Stimulated activated CD4-positive, alpha-beta T cell treated with anti-CD3 and anti-CD28 coated beads, Interleukin-2, amount 100 ng/mL, for 24 hours (primary cell): ENCODE measurements at regions not wholly inside any gene's neighbourhood (a gene's known extent, or its start where the extent isn't known, plus 50 kb on each side); places are given as distances from the start of the nearest gene placed in this dataset.
"Not testable (repeated sequence)": the region's sequence is repeated elsewhere in the genome, so short reads cannot be mapped to it uniquely, and the experiment has no call there.

Experiments used
- DNase-seq, 2 donors: peaks; one replicate each; pipeline ENCODE4 v3.0.0-alpha.2; 2020

DNA sequence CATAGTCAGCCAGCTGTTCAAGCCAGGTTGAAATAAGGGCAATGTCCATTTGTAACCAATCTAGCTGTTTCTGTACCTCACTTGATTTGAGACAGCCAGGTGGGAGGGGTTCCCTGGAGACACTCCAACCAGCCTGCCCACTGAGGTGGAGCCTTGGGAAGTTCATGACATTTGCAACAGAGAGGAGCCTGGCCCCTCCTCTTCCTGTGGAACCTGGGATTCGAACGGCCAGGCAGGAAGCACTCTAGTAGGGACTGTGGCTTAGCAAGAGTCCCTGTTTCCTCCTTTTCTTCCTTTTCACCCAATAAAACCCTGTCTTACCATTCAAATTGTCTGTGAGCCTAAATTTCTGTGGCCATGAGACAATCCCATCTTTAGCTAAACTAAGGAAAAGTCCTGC, 312.3 kb upstream of the NMUR2 start:
- no peak for DNase-seq

DNA sequence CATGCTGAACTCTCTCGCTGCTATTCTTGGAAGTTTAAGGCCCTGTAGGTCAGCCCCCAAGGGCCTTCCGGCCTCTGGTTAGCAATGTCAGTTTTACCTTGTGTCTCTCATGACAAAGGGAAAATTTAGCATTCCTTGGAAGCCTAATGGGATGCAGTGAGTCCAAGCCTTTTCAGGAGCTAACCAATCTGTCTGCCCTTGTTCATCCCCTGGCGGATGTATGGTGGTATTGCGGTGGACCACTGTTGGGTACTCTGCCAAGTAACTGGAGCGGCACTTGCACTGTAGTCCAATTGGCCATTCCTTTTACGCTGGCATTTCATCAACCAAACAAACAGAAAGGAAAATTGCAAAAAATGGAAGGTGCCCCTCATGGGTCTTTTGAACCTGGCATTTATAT, 318.4 kb upstream of the NMUR2 start:
- no peak for DNase-seq

DNA sequence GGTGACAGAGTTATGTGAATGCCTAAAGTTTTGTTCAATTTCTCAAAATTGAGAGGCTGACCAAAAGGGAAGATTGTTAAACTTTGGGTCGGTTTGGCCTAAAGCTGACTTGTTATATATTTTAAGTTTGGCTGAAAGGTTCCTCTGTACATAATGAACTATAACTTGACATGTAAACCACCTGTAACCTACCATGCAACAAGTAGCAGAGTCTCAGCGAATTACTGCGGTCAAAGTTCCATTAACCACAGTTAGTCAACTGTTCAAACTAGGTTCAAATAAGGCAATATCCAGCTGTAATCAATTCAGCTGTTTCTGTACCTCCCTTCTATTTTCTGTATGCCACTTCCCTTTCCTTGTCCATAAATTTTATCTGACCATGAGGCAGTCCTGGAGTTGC, 325.1 kb upstream of the NMUR2 start:
- no peak for DNase-seq

DNA sequence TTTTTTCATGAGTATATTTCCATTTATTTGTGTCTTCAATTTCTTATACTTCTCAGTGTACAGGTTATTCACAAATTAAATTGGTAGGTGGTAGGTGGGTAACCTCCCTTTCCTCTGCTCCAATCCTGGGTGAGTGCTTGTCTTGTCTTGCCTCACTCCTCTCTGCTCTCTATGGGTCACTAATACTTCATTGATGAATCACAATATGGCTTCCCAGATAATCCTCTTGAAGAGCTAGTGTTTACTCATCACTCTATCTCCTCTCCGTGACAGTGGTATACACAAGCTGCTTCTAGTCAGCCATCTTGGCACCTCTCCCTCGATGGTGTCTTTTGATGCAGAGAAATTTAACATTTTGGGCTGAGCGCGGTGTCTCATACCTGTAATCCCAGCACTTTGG, 331.8 kb upstream of the NMUR2 start:
- no peak for DNase-seq

DNA sequence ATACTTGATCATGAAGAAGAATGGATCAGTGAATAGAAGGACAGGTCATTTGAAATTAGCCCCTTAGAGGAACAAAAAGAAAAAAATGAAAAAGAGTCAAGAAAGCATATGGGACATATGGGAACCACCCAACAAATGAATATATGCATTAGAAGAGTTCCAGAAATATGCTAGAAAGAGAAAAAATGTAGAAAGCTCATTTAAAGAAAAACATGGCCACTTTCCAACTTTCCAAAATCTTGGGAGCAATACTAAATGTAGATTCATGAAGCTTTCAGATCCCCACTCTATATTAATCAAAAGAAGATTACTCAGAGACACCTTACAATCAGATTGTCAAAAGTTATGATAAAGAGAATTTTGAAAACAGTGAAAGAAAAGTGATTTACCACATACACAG, 334.8 kb upstream of the NMUR2 start:
- DNase-seq: no peak

DNA sequence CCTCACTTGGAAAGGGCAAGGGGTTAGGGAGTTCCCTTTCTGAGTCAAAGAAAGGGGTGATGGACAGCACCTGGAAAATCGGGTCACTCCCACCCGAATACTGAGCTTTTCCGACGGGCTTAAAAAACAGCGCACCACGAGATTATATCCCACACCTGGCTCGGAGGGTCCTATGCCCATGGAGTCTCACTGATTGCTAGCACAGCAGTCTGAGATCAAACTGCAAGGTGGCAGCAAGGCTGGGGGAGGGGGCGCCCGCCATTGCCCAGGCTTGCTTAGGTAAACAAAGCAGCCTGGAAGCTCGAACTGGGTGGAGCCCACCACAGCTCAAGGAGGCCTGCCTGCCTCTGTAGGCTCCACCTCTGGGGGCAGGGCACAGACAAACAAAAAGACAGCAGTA, 336.0 kb upstream of the NMUR2 start:
- DNase-seq: not testable (repeated sequence)

DNA sequence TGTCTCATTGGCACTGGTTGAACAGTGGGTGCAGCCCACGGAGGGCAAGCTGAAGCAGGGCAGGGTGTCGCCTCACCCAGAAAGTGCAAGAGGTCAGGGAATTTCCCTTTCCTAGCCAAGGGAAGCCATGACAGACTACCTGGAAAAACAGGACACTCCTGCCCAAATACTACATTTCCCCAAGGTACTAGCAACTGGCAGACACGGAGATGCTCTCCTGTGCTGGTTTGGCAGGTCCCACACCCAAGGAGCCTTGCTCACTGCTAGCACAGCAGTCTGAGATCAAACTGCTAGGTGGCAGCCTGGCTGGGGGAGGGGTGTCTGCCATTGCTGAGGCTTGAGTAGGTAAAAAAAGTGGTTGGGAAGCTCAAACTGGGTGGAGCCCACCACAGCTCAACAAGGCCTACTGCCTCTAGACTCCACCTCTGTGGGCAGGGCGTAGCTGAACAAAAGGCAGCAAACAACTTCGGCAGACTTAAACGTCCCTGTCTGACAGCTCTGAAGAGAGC, 382.7 kb upstream of the NMUR2 start:
- not testable (repeated sequence) for DNase-seq

DNA sequence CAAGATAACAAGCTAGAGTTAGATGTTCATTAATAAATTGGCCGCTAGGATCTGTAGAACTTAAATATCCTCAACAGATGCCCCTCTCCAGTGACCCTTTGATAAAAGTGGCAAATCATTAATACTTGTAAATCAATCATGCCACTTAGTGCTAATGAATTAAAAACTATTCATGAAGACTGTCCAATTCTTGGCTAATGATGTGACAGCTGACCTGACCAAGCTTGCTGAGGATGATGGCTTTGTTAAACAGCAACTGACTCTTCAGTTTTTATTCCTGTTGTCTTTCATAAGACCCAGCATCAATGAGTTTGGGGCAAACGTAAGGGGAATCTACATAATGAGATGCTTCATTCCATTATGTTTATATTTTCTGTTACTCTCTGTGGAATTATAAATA, 396.8 kb upstream of the NMUR2 start:
- no peak for DNase-seq

DNA sequence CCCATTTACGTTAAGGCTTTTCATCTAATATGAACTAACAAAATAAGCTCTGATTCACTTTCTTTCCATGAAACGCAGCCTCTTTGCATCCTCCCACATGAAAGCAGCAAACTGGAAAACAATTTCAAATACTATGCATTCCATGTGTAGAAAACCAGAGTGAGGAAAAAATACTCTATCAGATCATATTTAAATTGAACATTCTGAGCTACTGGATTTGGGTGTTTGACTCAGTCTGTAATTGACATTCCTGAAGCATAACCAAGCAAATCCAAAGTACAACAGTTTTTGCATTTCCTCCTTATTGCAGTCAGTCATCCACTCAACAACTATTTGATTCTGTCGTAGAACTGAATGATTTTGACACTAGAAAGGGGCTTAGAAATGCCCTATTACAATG, 399.1 kb upstream of the NMUR2 start:
- no peak for DNase-seq

DNA sequence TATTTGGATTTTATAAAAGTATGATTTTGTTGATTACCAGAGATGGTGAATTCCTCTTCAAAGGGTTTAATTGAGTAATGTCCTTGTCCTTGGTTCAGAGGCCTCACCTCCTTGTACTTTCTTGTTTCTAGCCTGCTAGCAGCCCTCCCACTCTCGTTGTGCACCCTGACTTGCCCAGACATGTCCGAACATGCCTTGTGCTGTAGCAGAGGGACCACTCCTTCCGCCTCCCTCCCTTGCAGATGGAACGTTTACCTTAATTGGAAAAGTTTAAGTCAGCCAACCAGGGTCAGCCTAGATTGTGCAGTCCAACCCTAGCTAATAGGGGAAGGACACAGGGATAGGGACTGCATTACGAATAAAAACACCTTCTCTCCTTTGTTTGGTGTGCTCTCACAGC, 406.9 kb upstream of the NMUR2 start:
- DNase-seq: no peak

DNA sequence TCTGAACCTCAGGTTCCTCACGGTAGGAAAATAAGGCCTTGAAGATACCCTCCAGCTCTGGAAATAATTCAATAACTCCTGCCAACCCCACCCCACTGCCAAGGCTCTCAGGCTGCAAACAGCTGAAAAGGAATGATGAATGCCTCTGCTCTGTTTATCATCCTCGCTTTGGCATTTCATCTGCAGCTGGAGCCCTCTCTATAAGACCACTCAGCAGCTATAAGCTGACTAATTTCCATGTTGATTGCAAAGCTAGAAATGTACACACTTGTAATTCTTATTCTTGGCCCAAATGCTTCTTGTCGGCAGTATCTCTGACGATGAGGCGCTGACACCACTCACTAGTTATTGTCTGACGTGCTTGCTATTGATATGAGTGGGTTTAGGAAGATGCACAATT, 408.4 kb upstream of the NMUR2 start:
- no peak for DNase-seq

DNA sequence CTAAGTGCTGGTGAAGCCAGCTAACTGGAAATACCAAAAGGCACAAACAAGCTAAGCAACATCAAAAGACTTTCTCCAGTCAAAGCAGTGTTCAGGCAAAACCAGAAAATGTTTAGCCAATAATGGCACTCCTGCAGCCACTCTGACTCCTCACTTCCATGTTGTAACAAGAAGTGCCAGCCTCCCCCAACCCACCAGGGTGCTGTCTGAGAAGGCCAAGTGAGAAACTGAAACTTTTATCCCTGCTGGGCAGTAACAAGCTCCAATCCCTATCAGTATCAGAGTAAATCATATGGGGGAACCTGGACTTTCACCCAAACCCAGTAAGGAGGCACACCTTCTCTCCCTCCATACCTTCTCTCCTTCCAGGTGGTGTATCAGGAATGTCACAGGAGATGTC, 414.8 kb upstream of the NMUR2 start:
- no peak for DNase-seq

DNA sequence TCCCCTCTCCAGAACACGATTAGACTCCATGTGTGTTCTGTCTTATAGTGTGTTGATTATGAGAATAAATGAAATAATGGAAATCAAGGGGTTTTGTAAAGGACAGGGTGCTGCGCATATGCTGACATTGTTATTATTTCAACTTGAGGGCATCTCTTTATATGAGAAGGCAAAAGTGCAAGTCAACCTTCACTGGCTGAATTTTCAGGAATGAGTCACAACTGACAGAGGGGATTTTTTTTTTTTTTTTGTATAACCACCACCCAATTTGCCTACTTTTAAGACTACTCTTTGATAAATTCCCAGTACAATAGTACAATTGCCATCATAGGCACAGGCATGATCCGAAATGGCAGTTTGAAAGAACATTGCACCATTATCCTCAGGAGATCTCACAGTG, 419.2 kb upstream of the NMUR2 start:
- no peak for DNase-seq

DNA sequence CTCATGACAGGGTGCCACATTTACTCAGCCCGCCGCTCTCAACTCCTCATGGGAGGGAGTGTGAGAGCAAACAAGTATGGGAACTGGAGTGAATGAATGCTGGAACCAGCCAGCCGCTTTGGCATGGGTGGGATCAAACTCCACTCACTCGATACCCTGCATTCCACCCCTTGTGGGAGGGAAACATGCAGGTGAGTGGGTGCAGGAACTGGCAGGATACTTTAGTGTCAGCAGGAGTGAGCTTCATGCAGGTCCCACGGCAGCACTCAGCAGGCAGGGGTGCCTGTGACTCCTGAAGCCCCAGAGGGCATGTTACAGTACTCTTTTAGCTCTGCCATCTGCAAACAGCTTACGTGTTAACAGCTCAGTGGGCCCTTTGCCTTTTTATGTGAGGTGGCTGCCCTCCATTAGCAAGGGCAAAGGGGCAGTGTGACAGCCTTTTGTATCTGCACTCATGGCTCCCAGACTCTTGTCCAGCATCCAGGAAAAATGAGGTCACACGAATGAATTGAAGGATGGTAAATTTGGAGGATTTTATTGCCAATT, 433.2 kb upstream of the NMUR2 start:
- DNase-seq: no peak

DNA sequence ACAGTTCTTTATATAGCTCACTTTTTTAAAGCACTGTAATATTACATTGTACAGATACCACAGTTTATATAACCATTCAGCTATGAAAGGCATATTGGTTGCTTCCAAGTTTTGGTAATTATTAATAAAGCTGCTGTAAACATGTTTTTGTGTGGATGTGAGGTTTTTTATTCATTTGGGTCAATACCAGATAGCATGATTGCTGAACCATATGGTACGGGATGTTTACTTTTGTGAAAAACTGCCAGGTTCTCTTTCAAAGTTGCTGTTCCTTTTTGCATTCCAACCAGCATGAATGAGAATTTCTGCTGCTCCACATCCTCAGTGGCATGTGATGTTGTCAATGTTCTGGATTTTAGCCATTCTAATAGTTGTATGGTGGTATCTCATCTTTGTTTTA, 439.6 kb upstream of the NMUR2 start:
- DNase-seq: no peak

DNA sequence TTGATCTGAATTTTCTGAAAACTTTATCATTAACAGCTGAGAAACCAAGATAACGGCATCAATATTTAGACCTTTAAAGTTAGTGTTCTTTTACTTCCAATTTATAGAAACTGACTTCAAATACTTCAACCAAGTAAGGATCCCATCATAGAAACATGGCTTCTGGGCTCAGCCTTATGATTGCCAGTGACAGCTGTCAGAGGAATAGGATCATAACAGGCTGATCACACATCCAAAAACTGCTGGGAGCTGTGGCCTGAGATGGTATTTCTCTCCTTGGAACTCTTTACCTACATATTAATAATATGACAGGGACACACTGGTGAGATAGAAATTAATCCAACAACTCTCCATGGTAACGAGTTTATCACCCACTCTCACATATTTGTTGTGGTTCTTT, 448.3 kb upstream of the NMUR2 start:
- DNase-seq: no peak

DNA sequence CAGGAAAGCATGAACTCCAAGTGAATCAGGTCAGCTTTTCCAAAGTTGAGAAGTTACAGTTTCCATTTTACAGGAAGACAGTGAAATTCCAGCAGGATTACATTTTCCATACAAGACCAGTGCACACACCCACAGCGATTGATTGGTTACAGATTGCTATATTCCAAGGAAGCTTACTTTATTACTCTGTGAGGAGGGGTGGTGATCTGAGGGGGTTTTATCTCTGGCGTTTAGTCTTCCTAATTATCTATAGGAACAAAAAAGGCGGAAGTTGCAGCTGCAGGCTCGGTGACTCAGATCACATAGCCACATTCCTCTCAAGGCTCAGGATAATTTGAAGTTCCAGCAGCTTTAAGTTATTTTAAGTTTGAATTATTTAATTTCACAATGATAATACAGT, 450.4 kb upstream of the NMUR2 start:
- DNase-seq: no peak

DNA sequence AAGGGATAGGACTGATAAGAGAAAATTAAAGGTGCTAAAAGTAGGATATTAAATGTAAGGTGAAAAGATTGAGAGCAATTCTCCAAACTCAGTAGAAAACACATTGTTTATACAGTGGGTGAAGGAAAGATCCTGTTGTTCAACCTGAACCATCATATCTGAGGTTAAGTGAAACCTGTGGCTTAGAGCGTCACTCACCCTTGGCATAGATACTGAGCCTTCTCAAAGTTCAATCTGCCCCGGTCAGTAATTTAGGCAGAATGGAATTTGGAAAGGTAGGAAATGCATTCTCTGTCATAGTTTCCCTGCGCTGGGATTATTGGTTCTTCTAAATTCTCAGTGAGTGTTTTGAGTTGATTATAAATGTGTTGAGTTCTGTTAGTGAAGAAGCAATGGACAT, 456.2 kb upstream of the NMUR2 start:
- no peak for DNase-seq

DNA sequence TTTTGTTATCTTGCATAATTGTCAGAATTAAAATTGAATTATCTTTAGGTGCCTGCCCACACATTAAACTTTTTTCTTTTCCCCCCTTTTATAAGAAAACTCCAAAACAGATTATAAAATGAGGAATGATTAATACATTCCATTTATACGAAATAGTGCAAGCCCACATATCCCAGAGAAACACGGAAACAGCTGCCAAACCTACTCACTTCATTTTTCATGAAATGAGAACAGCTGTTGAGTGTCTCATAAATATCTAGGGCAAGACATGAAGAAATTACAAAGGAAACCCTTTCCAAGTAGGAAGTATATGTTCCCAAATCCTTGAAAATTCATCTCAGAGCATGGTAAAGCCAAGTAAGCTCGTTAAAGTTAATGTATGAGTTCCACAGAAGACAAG, 459.4 kb upstream of the NMUR2 start:
- DNase-seq: no peak

DNA sequence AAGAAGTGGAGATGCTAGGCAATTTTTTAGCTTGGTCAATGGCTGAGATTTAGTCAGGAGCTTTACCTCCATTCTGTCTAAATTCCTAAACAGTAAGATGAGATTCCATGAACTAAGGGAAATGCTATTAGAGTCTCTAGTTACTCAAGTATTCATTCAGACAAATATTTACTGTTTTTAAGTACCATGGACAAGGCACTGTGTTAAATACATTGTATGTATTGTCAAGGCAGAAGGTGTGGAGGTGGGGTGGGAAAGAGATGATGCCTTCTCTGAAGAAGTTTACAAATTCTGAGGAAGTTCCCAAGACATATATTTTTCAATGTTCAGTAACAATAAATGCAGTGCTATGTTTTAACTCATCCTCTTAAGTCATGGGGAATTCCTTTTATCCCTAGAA, 459.9 kb upstream of the NMUR2 start:
- DNase-seq: no peak

DNA sequence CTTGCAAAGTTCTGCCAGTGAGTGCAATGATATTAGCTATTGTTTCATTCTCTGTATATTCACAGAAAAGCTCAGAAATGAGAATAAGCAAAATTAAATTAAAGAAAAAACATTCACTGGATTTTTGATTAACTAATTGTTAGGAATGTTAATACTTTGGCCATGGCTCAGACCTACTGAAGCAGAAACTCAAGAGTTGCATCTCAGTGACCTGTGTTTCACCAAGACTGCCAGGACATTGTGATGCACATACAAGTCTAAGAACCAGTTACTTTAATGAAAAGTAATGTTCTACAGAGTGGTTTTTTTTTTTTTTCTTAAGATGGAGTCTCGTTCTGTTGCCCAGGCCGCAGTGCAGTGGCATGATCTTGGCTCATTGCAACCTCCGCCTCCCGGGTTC, 464.9 kb upstream of the NMUR2 start:
- no peak for DNase-seq

DNA sequence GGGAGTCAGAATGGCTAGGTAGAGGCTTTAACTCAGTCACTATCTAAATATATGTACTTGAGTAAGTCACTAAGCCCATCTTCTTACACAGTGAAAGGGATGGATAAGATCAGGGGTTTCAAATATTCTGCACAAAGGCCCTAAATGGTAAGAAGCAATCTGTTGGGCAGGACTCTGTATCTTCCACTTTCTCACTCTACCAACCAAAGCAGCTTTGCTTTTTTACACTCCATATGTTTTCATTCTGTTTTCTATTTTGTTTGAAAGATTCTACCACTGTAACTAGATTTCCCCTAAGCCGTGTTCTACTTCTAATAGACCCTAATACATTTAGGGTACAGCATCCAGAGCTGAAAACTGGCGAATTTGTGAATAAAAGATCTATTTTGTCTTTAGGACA, 477.5 kb upstream of the NMUR2 start:
- no peak for DNase-seq

DNA sequence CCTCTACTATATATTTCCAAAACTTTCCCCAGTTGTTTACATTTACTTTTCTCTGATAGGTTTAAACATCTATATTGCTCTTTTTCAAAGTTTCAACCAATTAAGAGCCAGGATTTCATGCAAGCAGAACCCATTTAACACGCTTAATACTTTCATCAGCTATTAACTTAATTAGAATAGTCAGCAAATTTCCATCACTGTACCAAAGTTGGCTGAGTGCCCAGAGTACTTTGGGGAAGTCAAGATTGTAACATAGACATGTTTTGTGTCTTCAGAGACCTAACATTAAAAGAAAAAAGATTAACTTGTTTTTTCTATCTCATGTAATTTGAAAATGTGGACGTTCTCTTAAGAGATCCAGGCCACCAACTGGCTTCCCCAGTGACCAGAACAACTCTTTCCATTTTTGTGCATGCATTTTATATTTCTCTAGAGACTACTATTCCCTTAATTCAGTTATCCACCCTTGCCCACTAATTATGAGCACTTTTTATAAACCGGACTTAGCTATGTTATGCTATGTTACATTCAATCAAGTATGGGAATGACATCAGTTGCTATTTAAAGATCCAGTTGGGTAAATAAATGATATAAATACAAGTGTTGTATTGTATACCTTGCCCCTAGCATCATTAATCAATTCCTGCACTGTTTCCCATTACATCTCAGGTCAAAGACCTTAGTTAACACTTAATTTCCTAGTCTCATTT, 478.1 kb upstream of the NMUR2 start:
- DNase-seq: no peak

DNA sequence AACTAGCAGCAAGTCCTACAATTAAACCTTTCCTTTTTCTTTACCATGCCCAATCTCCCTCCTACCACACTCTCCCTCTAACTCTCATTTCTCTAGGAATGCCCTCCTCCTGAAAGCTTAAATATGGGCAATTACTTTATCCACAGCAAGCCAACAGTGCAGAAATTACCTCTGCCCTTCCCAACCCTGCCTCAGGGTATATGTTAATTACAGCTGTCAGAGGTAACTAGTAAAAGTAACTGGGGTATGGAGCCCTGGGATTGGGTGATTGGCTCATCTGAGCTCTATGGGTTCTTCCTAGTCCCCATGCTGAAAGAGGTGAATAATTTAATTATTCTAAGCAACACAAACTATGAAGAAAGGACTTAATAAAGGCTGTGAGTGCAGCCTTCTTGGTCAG, 478.9 kb upstream of the NMUR2 start:
- DNase-seq: no peak

DNA sequence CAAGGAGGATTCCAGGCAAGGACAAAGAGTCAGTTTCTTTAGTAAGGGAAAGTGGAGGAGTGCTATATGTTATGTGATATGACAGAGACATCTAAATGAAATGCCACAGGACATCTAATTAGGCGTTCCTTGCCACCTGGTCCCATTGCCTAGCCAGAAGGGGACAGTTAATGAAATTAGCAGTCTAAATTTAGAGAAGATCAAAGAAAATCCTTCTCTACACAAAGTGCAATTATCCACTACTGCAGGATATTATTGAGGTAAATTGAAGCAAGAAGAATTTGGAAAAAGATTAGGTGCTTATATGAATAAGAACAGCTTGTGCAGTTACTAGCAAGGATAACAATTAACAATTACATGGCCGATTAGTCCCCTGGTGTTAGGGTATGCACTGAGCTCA, 495.3 kb upstream of the NMUR2 start:
- no peak for DNase-seq
